OCI-LY1 (cell line): ENCODE measurements at regions not wholly inside any gene's neighbourhood (a gene's known extent, or its start where the extent isn't known, plus 50 kb on each side); places are given as distances from the start of the nearest gene placed in this dataset.

Experiments used
- EZH2 ChIP-seq: fragments of 200-600 bp; sonication (generic), shearing (Covaris generic); IDR thresholded peaks from 2 replicates; pipeline ENCODE4 v1.8.0; 2017; ENCODE audit warnings: borderline replicate concordance, mixed run types, mild to moderate bottlenecking, antibody characterized with exemption, low read length, moderate library complexity, mixed read lengths
- TF ChIP-seq, protein P1 (sequence below): fragments of 200-600 bp; sonication (generic), shearing (Covaris generic); IDR thresholded peaks from 2 replicates; pipeline ENCODE4 v1.5.1; 2017; ENCODE audit warnings: mild to moderate bottlenecking, antibody characterized with exemption, low read length, moderate library complexity, mixed read lengths

DNA sequence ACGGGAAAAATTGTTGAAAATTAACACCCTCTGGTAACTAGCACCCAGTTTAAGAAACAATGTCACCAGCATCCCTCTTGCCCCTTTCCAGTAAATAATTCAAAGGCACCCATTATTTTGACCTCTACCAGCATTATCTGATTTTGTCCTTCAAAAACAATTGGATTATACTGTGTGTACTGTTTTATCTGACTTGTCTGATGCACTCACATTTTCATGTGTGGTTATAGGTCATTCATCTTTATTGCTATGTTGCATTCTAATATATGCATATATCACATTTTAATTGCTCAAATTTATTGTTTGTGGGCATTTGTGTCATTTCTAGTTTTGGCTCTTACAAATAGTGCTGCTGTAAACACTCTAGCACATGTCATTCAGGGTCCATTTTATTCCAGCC, 260.9 kb upstream of the PRDM1 start:
- TF ChIP-seq, protein P1, sequence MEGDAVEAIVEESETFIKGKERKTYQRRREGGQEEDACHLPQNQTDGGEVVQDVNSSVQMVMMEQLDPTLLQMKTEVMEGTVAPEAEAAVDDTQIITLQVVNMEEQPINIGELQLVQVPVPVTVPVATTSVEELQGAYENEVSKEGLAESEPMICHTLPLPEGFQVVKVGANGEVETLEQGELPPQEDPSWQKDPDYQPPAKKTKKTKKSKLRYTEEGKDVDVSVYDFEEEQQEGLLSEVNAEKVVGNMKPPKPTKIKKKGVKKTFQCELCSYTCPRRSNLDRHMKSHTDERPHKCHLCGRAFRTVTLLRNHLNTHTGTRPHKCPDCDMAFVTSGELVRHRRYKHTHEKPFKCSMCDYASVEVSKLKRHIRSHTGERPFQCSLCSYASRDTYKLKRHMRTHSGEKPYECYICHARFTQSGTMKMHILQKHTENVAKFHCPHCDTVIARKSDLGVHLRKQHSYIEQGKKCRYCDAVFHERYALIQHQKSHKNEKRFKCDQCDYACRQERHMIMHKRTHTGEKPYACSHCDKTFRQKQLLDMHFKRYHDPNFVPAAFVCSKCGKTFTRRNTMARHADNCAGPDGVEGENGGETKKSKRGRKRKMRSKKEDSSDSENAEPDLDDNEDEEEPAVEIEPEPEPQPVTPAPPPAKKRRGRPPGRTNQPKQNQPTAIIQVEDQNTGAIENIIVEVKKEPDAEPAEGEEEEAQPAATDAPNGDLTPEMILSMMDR, result no peak
- TF ChIP-seq EZH2, result no peak
